GM12872 (cell line): ENCODE measurements at regions not wholly inside any gene's neighbourhood (a gene's known extent, or its start where the extent isn't known, plus 50 kb on each side); places are given as distances from the start of the nearest gene placed in this dataset.

Experiments
- TF ChIP-seq, protein P1 (sequence below): IDR thresholded peaks from 3 replicates; pipeline ENCODE4 v1.5.1; 2011; ENCODE audit warnings: low read depth, mild to moderate bottlenecking, low read length, moderate library complexity; ENCODE audit not compliant: insufficient read depth

DNA sequence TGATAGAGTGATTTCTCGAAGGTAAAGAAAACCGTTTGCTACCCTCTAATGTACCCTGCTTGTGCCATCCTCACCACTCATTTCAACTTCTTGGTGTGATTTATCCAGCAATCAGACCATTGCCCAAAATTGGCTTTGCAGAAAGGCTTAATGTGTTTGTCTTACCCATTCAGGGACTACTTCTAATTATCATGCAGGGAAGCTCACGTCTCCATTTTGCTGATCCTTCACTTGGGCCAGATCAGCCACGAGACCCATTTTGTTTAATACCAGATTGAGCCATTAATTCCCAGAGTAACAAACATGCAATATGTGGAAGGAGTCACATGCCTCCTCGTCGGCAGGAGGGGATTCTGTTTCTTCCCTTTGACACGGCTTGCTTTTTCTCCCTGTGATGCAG lies 51.1 kb upstream of the CRY1 start:
- TF ChIP-seq, protein P1, sequence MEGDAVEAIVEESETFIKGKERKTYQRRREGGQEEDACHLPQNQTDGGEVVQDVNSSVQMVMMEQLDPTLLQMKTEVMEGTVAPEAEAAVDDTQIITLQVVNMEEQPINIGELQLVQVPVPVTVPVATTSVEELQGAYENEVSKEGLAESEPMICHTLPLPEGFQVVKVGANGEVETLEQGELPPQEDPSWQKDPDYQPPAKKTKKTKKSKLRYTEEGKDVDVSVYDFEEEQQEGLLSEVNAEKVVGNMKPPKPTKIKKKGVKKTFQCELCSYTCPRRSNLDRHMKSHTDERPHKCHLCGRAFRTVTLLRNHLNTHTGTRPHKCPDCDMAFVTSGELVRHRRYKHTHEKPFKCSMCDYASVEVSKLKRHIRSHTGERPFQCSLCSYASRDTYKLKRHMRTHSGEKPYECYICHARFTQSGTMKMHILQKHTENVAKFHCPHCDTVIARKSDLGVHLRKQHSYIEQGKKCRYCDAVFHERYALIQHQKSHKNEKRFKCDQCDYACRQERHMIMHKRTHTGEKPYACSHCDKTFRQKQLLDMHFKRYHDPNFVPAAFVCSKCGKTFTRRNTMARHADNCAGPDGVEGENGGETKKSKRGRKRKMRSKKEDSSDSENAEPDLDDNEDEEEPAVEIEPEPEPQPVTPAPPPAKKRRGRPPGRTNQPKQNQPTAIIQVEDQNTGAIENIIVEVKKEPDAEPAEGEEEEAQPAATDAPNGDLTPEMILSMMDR: no peak

DNA sequence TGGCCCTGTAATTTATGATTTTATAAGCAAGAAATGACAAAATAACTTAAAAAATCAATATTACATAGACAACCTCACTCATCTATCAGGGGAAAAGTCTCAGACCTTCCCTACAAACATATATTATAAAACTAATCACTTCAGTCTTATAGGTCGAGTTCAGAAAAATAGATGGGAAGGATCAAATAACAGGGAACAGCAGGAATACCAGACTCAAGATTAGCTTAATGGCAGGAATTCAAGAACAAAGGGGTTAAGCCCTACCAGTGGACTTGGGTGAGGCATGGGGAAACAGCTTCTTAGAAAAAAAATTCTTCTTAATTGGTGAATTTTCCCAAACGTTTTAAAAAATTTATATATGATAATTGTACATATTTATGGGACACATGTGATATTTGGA lies 51.6 kb upstream of the CRY1 start:
- TF ChIP-seq, protein P1: no peak

DNA sequence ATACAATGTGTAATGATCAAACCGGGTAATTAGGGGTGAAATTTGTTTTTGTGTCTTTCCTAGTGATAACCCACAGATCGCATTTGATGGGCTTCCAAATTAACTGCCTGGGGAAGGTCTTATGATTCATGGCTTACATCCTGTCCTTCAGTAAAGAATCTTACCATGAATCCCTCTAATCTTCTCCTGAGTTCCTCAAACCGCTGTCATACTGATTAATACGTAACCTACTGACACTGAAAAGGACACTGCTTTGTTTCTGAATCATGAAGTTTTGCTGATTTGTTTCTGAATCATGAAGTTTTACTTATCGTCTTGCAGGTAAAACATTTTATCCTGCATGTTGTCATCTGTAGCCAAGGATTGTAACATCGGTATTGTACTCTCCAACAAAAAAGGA lies 52.0 kb upstream of the CRY1 start:
- TF ChIP-seq, protein P1: no peak

DNA sequence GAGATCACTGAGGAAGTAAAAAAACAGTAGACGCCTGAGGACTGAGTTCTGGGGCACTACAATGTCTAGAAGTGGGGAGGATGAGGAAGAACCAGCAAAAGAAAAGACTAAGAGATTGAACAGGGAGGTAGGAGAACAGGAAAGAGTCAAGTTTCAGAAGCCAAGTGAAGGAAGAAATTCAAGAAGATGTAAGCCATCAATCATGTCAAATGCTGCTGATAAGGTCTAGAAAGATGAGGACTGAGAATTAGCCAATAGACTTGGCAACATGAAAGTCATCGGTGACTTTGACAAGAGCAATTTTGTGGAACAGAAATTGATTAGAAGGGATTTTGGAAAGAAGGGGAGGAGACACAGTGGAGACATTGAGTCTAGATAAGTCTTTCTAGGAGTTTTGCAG lies 54.8 kb upstream of the CRY1 start:
- TF ChIP-seq, protein P1: no peak

DNA sequence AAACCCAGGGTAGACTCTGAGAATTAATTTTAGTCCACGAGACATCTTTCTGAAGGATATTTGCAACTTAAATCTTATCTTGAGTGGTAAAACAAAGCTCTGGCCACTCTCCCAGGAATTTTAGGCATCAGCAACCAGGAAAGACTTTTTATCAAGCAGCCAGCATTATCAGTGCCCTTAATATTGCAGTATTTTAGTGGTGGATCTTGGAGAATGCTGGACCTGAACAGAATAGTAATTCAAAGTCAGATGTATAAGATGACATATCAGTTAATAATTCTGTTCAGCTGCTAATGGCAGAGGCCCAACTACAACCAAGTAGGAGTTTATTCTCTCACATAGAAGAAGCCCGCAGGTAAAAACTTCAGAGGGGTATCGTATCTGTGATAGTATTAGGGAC lies 59.0 kb upstream of the CRY1 start:
- TF ChIP-seq, protein P1: no peak

DNA sequence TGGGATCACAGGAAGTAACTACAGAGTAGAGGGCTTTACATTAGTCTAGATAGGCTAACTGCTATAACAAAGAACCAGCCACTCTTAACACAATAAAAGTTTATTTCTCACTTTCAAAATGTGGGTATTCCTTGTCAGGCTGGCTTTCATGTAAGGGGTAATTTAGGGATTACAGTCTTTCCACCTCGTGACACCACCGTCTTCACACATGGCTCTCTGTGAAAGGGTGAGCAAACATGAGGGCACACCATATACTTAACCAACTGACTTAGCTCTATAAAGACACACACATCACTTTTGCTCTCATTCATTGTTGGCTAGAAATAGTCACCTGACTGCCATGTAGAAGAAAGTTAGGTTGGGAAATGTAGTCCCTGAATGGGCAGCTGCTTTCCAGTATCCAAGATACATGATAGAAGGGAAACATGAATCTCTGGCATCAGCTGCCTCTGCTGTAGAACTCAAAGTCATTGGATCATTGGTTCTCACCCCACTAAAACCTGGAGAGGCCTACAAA lies 66.1 kb upstream of the CRY1 start:
- TF ChIP-seq, protein P1: no peak

DNA sequence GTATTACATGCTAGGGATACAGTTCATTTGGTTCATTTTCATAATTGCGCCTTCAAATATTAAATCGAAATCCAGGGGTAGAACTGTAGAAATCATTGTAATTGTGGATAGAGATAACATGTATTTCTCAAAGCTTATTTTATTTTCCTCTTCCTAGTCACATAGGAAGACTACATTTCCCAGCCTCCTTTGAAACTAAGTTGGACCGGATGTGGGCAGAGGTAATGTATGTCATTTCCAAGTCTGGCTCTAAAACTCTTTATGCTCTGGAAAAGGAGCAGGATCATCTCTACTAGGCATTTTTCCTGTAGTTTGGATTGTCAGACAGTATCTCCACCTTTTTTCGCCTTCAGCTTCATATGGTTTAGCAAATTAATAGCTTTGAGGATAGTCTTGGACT lies 70.1 kb upstream of the CRY1 start:
- TF ChIP-seq, protein P1: no peak

DNA sequence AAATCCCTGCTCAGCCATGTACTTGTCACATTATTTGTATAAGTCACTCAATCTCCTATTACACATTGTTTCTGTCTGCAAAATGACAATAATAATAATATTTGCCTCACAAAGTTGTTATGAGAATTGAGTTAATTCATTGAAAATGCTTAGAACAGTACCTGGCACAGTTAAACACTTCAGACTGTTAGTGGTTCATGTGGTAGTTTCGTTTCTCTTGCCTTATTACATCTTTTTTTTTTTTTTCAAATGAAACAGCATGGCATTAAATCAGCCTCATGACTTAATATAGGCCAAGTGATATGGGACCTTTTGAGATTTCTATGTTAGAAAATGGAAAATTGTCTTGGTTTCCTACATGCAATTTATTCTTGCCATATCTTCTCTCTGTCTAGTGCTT lies 71.0 kb upstream of the CRY1 start:
- TF ChIP-seq, protein P1: no peak
